OCI-LY1 (cell line): ENCODE measurements at regions not wholly inside any gene's neighbourhood (a gene's known extent, or its start where the extent isn't known, plus 50 kb on each side); places are given as distances from the start of the nearest gene placed in this dataset.
"Not testable (repeated sequence)": the region's sequence is repeated elsewhere in the genome, so short reads cannot be mapped to it uniquely, and the experiment has no call there.

Experiments used
- H2AFZ ChIP-seq: fragments of 200-600 bp; sonication (generic), shearing (Covaris generic); 2 replicates; pipeline ENCODE4 v1.6.0; 2014; ENCODE audit warnings: antibody characterized with exemption, mild to moderate bottlenecking, low read length
- H3F3A ChIP-seq: fragments of 200-600 bp; sonication (generic), shearing (Covaris generic); 2 replicates; pipeline ENCODE4 v1.6.0; 2014; ENCODE audit warnings: mild to moderate bottlenecking, antibody characterized with exemption, low read length, moderate library complexity; ENCODE audit not compliant: insufficient read depth
- H3K27ac ChIP-seq: fragments of 200-600 bp; sonication (generic); 2 replicates; pipeline ENCODE4 v1.5.1; 2014; ENCODE audit warnings: low read length, mixed run types, mild to moderate bottlenecking, low read depth; ENCODE audit not compliant: poor library complexity, severe bottlenecking
- H3K27me3 ChIP-seq: fragments of 200-600 bp; sonication (generic); 2 replicates; pipeline ENCODE4 v1.6.0; 2014; ENCODE audit warnings: antibody characterized with exemption, mild to moderate bottlenecking, low read length, moderate library complexity; ENCODE audit not compliant: insufficient read depth
- H3K36me3 ChIP-seq: fragments of 200-600 bp; sonication (generic); 2 replicates; pipeline ENCODE4 v1.6.1; 2014; ENCODE audit warnings: mild to moderate bottlenecking, antibody characterized with exemption, low read length, moderate library complexity, mixed read lengths; ENCODE audit not compliant: insufficient read depth
- H3K4me1 ChIP-seq: fragments of 200-600 bp; sonication (generic); 2 replicates; pipeline ENCODE4 v1.5.1; 2014; ENCODE audit warnings: mild to moderate bottlenecking, low read length, moderate library complexity; ENCODE audit not compliant: insufficient read depth, severe bottlenecking
- H3K4me2 ChIP-seq: fragments of 200-600 bp; sonication (generic), shearing (Covaris generic); 2 replicates; pipeline ENCODE4 v1.6.1; 2014; ENCODE audit warnings: low read length
- H3K4me3 ChIP-seq: fragments of 200-600 bp; sonication (generic); 2 replicates; pipeline ENCODE4 v1.5.1; 2014; ENCODE audit warnings: low read length, low read depth, mild to moderate bottlenecking, mixed read lengths; ENCODE audit not compliant: poor library complexity, severe bottlenecking
- H3K79me2 ChIP-seq: fragments of 200-600 bp; shearing (Covaris generic); 2 replicates; pipeline ENCODE4 v1.6.1; 2016; ENCODE audit warnings: mixed run types, low read length, mixed read lengths; ENCODE audit not compliant: insufficient read depth
- H3K9ac ChIP-seq: fragments of 200-600 bp; sonication (generic), shearing (Covaris generic); 2 replicates; pipeline ENCODE4 v1.6.1; 2014; ENCODE audit warnings: mild to moderate bottlenecking, low read length, mixed read lengths
- H3K9me2 ChIP-seq: fragments of 200-600 bp; sonication (generic), shearing (Covaris generic); 2 replicates; pipeline ENCODE4 v1.6.1; 2014; ENCODE audit warnings: low read depth, mild to moderate bottlenecking, low read length, mixed read lengths
- H3K9me3 ChIP-seq: fragments of 200-600 bp; shearing (Covaris generic); 2 replicates; pipeline ENCODE4 v1.6.1; 2014; ENCODE audit warnings: low read length, mixed read lengths
- H4K20me1 ChIP-seq: fragments of 200-600 bp; sonication (generic), shearing (Covaris generic); 2 replicates; pipeline ENCODE4 v1.6.0; 2016; ENCODE audit warnings: mild to moderate bottlenecking, low read length; ENCODE audit not compliant: insufficient read depth
- CTCF ChIP-seq: fragments of 200-600 bp; sonication (generic), shearing (Covaris generic); IDR thresholded peaks from 2 replicates; pipeline ENCODE4 v1.5.1; 2017; ENCODE audit warnings: mild to moderate bottlenecking, antibody characterized with exemption, low read length, moderate library complexity, mixed read lengths
- EZH2 ChIP-seq: fragments of 200-600 bp; sonication (generic), shearing (Covaris generic); IDR thresholded peaks from 2 replicates; pipeline ENCODE4 v1.8.0; 2017; ENCODE audit warnings: borderline replicate concordance, mixed run types, mild to moderate bottlenecking, antibody characterized with exemption, low read length, moderate library complexity, mixed read lengths

GRCh38 chr14:43341921-43342320, 1165.2 kb downstream of the FSCB start:
- H3K27ac ChIP-seq: no peak overlapping the region
- H3K4me3 ChIP-seq: no peak overlapping the region
- no peaks in the 10 kb centered on the region for H3K9me3 ChIP-seq
- H3K4me1 ChIP-seq: no peaks in the 10 kb centered on the region
- H4K20me1 ChIP-seq: no peaks in the 10 kb centered on the region
- H3K9me2 ChIP-seq: no peaks in the 10 kb centered on the region
- no peaks in the 10 kb centered on the region for H3K27me3 ChIP-seq
- no peak overlapping the region for H3K4me2 ChIP-seq
- no peaks in the 10 kb centered on the region for H3K79me2 ChIP-seq
- no peak overlapping the region for H2AFZ ChIP-seq
- no peaks in the 10 kb centered on the region for H3F3A ChIP-seq
- no peaks in the 10 kb centered on the region for H3K36me3 ChIP-seq
- no peak overlapping the region for H3K9ac ChIP-seq
- TF ChIP-seq EZH2 (no peak), CTCF (no peak)

DNA sequence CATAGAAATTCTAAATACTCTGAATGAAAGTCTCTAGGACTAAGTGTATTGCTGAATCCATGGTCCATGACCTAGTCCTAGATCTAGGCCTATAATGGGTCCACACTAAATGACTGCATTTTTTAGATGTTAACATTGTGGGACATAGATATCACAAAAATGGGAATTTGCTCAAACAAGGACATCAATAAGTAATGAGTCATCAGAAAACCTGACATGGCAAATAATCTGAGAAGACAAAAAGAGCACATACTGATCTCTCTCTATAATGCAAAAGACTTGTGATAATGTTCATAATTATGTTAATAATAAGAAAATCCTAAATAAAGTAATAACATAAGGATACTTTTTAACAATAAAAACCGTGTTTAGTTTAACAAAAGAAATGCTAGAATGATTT, 1168.4 kb downstream of the FSCB start:
- Histone ChIP-seq H3K4me1 (no peaks in the 10 kb centered on the region), H3K36me3 (no peaks in the 10 kb centered on the region), H3K27ac (no peak overlapping the region), H3K9me3 (no peaks in the 10 kb centered on the region), H3K9ac (no peak overlapping the region), H3K4me3 (no peak overlapping the region), H3K79me2 (no peaks in the 10 kb centered on the region), H2AFZ (no peak overlapping the region), H3K4me2 (no peak overlapping the region), H4K20me1 (no peaks in the 10 kb centered on the region), H3K27me3 (no peaks in the 10 kb centered on the region), H3K9me2 (no peaks in the 10 kb centered on the region), H3F3A (no peaks in the 10 kb centered on the region)
- TF ChIP-seq CTCF (no peak), EZH2 (no peak)

GRCh38 chr14:43336351-43336750, 1170.7 kb downstream of the FSCB start:
- Histone ChIP-seq H3K4me2 (no peak overlapping the region), H4K20me1 (no peaks in the 10 kb centered on the region), H3F3A (no peaks in the 10 kb centered on the region), H3K27me3 (no peaks in the 10 kb centered on the region), H3K9me2 (no peaks in the 10 kb centered on the region), H3K9me3 (no peaks in the 10 kb centered on the region), H3K79me2 (no peaks in the 10 kb centered on the region), H3K4me3 (no peak overlapping the region), H3K27ac (no peak overlapping the region), H3K4me1 (no peaks in the 10 kb centered on the region), H2AFZ (no peak overlapping the region), H3K36me3 (no peaks in the 10 kb centered on the region), H3K9ac (no peak overlapping the region)
- TF ChIP-seq EZH2 (no peak), CTCF (no peak)

GRCh38 chr14:43326501-43327407, 1180.3 kb downstream of the FSCB start:
- not testable (repeated sequence) for H3K9ac ChIP-seq, H4K20me1 ChIP-seq, H3K4me1 ChIP-seq, H3K36me3 ChIP-seq, H3K4me3 ChIP-seq, H3K4me2 ChIP-seq, H3K79me2 ChIP-seq, H2AFZ ChIP-seq, H3K27me3 ChIP-seq, H3F3A ChIP-seq, H3K9me3 ChIP-seq, H3K27ac ChIP-seq, H3K9me2 ChIP-seq
